ACC112 (cell line): ENCODE measurements at regions not wholly inside any gene's neighbourhood (a gene's known extent, or its start where the extent isn't known, plus 50 kb on each side); places are given as distances from the start of the nearest gene placed in this dataset.
"Not testable (repeated sequence)": the region's sequence is repeated elsewhere in the genome, so short reads cannot be mapped to it uniquely, and the experiment has no call there.

ENCODE experiments used
- H2AFZ ChIP-seq: fragments of 200-600 bp; sonication (generic); one replicate; pipeline ENCODE4 v1.6.0; 2017; ENCODE audit warnings: antibody characterized with exemption, low read length; ENCODE audit not compliant: unreplicated experiment
- H3K27ac ChIP-seq: fragments of 200-600 bp; sonication (generic); 2 replicates; pipeline ENCODE4 v1.5.1; 2014; ENCODE audit warnings: low read depth, mild to moderate bottlenecking, antibody characterized with exemption, low read length, moderate library complexity
- H3K27me3 ChIP-seq: fragments of 200-600 bp; sonication (generic); 2 replicates; pipeline ENCODE4 v1.6.1; 2014; ENCODE audit warnings: mild to moderate bottlenecking, antibody characterized with exemption, low read length, moderate library complexity, mixed read lengths; ENCODE audit not compliant: insufficient read depth
- H3K36me3 ChIP-seq: fragments of 200-600 bp; sonication (generic); 2 replicates; pipeline ENCODE4 v1.6.1; 2016; ENCODE audit warnings: mild to moderate bottlenecking, antibody characterized with exemption, low read length, moderate library complexity, mixed read lengths; ENCODE audit not compliant: insufficient read depth
- H3K4me1 ChIP-seq: fragments of 200-600 bp; sonication (generic); one replicate; pipeline ENCODE4 v1.6.1; 2016; ENCODE audit warnings: low read length, mixed read lengths; ENCODE audit not compliant: insufficient read depth, unreplicated experiment, control insufficient read depth
- H3K4me3 ChIP-seq: fragments of 200-600 bp; sonication (generic); 2 replicates; pipeline ENCODE4 v1.5.1; 2014; ENCODE audit warnings: mild to moderate bottlenecking, low read depth, low read length
- H3K79me2 ChIP-seq: fragments of 200-600 bp; sonication (generic); one replicate; pipeline ENCODE4 v1.6.0; 2016; ENCODE audit warnings: low read length; ENCODE audit not compliant: control insufficient read depth, unreplicated experiment, insufficient read depth

DNA sequence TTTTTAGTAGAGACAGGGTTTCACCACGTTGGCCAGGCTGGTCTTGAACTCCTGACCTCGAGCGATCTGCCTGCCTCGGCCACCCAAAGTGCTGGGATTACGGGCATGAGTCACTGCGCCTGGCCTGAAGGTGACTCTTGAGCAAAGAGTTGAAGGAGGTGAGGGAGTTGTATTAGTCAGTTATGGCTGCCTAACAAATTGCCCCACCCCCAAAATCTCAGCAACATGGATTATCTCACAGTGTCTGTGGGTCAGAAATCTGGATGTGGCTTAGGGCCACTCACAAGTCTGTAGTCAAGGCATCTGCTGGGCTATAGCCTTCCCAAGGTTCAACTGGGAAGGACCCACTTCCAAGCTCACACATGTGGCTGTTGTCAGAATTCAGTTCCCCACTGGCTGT is 52.8 kb upstream of the ADGRE5 start:
- Histone ChIP-seq H3K27ac (no peak overlapping the region), H3K4me1 (no peaks in the 10 kb centered on the region), H3K4me3 (no peak overlapping the region), H3K79me2 (no peaks in the 10 kb centered on the region), H3K27me3 (no peaks in the 10 kb centered on the region), H2AFZ (no peak overlapping the region), H3K36me3 (no peaks in the 10 kb centered on the region)

DNA sequence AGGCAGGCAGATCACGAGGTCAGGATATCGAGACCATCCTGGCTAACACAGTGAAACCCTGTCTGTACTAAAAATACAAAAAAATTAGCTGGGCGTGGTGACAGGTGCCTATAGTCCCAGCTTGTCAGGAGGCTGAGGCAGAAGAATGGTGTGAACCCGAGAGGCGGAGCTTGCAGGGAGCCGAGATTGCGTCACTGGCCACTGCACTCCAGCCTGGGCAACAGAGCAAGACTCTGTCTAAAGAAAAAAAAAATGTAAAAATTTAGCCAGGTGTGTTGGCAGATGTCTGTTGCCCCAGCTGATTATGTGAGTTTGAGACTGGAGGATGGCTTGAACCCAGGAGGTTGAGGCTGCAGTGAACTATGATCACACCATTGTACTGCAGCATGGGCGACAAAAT is 54.2 kb upstream of the ADGRE5 start:
- H3K27ac ChIP-seq, H2AFZ ChIP-seq, H3K79me2 ChIP-seq, H3K4me1 ChIP-seq, H3K36me3 ChIP-seq, H3K4me3 ChIP-seq, H3K27me3 ChIP-seq: not testable (repeated sequence)

DNA sequence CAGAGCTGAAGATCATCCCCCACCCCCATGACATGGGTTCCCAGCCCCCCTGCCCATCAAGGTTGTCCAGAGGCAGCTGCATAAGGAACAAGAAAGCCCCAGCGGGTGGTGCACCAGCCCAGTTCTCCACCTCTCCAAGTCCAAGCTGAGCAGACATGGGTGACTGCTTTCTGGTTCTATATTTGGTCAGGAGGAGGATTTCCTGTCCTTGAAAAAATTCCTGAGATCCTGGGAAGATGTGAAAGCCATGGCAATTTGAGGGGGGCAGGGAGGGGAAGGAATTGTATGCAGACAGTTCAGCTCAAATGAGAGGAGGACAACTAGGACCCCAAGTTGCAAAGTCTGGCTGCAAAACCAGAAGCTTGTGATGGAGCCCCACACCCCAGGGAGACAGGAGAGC is 55.4 kb upstream of the ADGRE5 start:
- Histone ChIP-seq H3K4me3 (no peak overlapping the region), H3K79me2 (no peaks in the 10 kb centered on the region), H3K27ac (no peak overlapping the region), H3K4me1 (no peaks in the 10 kb centered on the region), H2AFZ (no peak overlapping the region), H3K36me3 (no peaks in the 10 kb centered on the region), H3K27me3 (no peaks in the 10 kb centered on the region)

DNA sequence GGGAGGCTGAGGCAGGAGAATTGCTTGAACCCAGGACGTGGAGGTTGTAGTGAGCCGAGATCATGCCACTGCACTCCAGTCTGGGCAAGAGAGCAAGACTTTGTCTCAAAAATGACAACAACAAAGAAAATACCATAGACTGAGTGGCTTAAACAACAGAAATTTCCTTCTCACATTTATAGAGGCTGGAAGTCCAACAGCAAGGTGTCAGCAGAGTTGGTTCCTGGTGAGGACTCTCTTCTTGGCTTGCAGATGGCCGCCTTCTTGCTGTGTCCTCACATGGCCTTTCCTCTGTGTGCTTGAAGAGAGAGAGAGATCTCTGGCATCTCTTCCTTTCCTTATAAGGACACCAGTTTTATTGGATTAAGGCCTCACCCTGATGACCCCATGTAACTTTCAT is 56.1 kb upstream of the ADGRE5 start:
- H3K36me3 ChIP-seq, result no peaks in the 10 kb centered on the region
- H3K27ac ChIP-seq, result no peak overlapping the region
- H3K4me1 ChIP-seq, result no peaks in the 10 kb centered on the region
- no peaks in the 10 kb centered on the region for H3K79me2 ChIP-seq
- no peaks in the 10 kb centered on the region for H3K27me3 ChIP-seq
- no peak overlapping the region for H3K4me3 ChIP-seq
- H2AFZ ChIP-seq, result no peak overlapping the region

DNA sequence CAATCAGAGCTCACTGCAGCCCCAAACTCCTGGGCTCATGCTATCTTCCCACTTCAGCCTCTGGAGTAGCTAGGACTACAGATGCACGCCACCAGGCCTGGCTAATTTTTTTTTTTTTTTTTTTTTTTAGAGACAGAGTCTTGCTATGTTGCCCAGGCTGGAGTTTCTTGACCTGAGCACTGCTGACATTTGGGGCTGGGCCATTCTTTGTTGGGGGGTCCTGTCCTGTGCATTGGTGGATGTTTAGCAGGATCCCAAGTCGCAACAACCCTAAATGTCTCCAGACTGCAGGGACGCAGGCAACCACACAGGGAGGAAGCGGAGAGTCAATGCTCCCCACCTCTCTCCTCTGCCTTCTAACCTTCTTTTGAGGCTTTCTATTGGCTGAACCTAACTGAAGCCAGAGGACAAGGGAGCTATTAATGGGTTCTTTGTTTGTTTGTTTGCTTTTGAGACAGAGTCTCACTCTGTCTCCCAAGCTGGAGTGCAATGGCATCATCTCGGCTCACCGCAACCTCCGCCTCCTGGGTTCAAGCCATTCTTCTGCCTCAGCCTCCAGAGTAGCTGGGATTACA is 58.3 kb upstream of the ADGRE5 start:
- H3K27me3 ChIP-seq, result no peaks in the 10 kb centered on the region
- H2AFZ ChIP-seq, result no peak overlapping the region
- no peak overlapping the region for H3K27ac ChIP-seq
- no peaks in the 10 kb centered on the region for H3K4me1 ChIP-seq
- no peak overlapping the region for H3K4me3 ChIP-seq
- H3K36me3 ChIP-seq, result no peaks in the 10 kb centered on the region
- no peaks in the 10 kb centered on the region for H3K79me2 ChIP-seq

DNA sequence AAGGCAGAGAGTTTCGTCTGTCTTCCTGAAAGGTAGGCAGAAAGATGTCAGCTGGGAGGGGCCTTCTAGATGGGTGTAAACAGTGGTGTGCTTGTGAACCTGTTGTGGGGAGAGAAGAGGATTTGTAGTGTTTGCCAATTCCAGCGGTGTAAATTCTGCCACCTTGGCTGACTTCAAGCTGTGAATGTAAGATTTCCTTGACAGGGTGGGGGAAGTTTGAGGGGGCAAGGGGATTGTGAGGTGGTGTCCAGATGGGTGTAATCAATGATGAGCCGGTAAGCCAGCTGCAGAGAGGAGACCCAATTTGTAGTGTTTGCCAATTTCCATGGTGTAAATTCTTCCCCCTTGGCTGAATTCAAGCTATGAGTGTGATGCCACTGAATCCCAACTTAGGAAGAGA is 61.0 kb upstream of the ADGRE5 start:
- no peak overlapping the region for H3K4me3 ChIP-seq
- H3K27ac ChIP-seq, result no peak overlapping the region
- no peaks in the 10 kb centered on the region for H3K79me2 ChIP-seq
- no peak overlapping the region for H2AFZ ChIP-seq
- no peaks in the 10 kb centered on the region for H3K36me3 ChIP-seq
- no peaks in the 10 kb centered on the region for H3K4me1 ChIP-seq
- no peaks in the 10 kb centered on the region for H3K27me3 ChIP-seq

DNA sequence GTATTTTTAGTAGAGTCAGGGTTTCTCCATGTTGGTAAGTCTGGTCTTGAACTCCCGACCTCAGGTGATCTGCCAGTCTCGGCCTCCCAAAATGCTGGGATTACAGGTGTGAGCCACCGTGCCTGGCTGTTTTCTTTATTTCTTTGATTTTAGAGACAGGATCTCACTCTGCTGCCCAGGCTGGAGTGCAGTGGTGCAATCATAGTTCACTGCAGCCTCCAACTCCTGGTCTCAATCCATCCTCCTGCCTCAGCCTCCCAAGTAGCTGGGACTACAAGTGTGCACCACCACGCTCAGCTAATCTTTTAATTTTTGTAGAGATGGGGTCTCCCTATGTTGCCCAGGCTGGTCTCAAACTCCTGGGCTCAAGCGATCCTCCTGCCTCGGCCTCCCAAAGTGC is 61.5 kb upstream of the ADGRE5 start:
- H3K79me2 ChIP-seq, H3K36me3 ChIP-seq, H3K4me1 ChIP-seq, H3K4me3 ChIP-seq, H3K27ac ChIP-seq, H3K27me3 ChIP-seq, H2AFZ ChIP-seq: not testable (repeated sequence)

DNA sequence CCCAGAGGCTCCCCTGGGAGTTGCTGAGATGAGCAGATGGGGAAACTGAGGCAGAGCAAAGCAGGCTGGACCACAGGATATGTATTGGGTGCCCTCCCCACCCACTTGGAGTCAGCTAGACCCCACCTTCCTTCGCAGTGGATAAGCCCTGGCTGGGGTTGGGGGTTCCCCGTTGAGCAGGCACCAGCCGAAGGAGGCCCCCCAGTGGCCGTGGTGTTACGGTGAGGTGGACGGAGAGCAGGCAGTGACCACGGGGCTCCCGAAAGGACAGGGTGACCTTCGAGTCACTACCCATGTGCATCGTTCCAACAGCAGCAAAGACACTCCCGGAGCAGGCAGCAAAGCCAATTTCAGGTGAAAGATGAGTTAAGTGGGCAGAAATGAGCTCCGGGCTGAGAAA is 62.4 kb upstream of the ADGRE5 start:
- H2AFZ ChIP-seq, result no peak overlapping the region
- no peak overlapping the region for H3K27ac ChIP-seq
- H3K36me3 ChIP-seq, result no peaks in the 10 kb centered on the region
- H3K27me3 ChIP-seq, result no peaks in the 10 kb centered on the region
- no peak overlapping the region for H3K4me3 ChIP-seq
- H3K4me1 ChIP-seq, result no peaks in the 10 kb centered on the region
- H3K79me2 ChIP-seq, result no peaks in the 10 kb centered on the region

DNA sequence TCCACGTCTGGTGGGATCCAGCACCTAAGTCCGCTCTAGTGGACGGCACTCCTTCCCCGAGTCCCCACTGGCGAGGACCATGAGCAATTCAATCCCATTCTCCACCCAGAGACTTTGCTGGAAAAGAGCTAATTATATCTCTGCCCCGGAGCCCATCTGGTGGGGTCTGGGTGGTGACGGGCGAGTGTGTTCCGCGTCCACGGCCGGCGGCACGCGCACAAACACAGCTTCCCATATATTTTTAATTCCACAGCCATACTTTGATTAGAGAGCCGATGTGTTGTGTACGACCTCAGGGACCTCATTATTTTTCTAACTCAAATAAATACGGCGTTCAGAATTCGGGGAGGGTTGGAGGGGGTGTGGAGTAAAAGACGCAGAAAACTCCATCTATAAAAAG is 64.1 kb upstream of the ADGRE5 start:
- no peaks in the 10 kb centered on the region for H3K27me3 ChIP-seq
- no peak overlapping the region for H3K27ac ChIP-seq
- no peak overlapping the region for H3K4me3 ChIP-seq
- no peaks in the 10 kb centered on the region for H3K4me1 ChIP-seq
- no peak overlapping the region for H2AFZ ChIP-seq
- no peaks in the 10 kb centered on the region for H3K79me2 ChIP-seq
- H3K36me3 ChIP-seq, result no peaks in the 10 kb centered on the region

DNA sequence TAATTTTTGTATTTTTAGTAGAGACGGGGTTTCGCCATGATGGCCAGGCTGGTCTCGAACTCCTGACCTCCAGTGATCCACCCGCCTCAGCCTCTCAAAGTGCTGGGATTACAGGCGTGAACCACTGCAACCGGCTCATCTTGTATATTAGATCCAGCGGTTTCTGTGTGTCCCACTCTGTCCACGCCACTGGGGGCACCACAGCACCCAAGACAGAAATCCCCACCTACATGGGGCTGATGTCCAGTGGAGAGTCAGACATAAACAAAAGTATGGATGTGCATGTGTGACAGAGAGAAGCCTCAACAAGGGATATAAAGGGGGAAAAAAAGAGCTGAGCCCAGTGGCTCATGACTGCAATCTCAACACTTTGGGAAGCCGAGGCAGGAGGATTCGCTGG is 65.8 kb upstream of the ADGRE5 start:
- Histone ChIP-seq H3K4me3 (no peak overlapping the region), H3K27me3 (no peaks in the 10 kb centered on the region), H3K4me1 (no peaks in the 10 kb centered on the region), H3K79me2 (no peaks in the 10 kb centered on the region), H3K27ac (no peak overlapping the region), H2AFZ (no peak overlapping the region), H3K36me3 (no peaks in the 10 kb centered on the region)

DNA sequence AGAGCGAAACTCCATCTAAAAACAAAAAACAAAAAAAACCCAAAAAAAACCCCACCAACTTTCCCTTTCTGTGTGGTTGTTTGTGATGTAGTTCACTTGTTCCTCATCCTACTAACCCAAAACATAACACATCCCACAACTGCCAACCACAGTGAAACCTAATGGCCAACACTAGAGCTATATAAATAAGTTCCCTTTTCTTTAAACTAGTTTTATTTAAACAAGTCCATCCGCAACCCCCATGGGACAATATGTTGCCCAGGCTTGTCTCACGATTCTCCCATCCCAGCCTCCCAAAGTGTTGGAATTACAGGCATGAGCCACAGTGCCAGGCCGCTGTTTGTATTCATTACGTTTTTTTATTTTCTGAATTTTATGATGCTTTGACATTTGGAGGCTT is 71.2 kb upstream of the ADGRE5 start:
- Histone ChIP-seq H3K36me3 (no peaks in the 10 kb centered on the region), H3K4me3 (no peak overlapping the region), H3K4me1 (no peaks in the 10 kb centered on the region), H3K27ac (no peak overlapping the region), H3K79me2 (no peaks in the 10 kb centered on the region), H2AFZ (no peak overlapping the region), H3K27me3 (no peaks in the 10 kb centered on the region)
